Karpas-422 (cell line): ENCODE measurements at regions not wholly inside any gene's neighbourhood (a gene's known extent, or its start where the extent isn't known, plus 50 kb on each side); places are given as distances from the start of the nearest gene placed in this dataset.

Source experiments
- DNase-seq: peaks from one replicate; pipeline ENCODE4 v3.0.0-alpha.2; 2015
- H2AFZ ChIP-seq: fragments of 200-600 bp; sonication (generic); 2 replicates; pipeline ENCODE4 v1.6.1; 2014; ENCODE audit warnings: antibody characterized with exemption, low read length, mixed read lengths
- H3K27ac ChIP-seq: fragments of 200-600 bp; sonication (generic); 2 replicates; pipeline ENCODE4 v1.5.1; 2014; ENCODE audit warnings: mild to moderate bottlenecking, low read length, moderate library complexity
- H3K27me3 ChIP-seq: fragments of 200-600 bp; sonication (generic); 2 replicates; pipeline ENCODE4 v1.6.1; 2014; ENCODE audit warnings: low read length, mixed read lengths
- H3K36me3 ChIP-seq: fragments of 200-600 bp; sonication (generic); 2 replicates; pipeline ENCODE4 v1.6.1; 2014; ENCODE audit warnings: low read length, mixed read lengths; ENCODE audit not compliant: insufficient read depth
- H3K4me1 ChIP-seq: fragments of 200-600 bp; sonication (generic); 2 replicates; pipeline ENCODE4 v1.6.1; 2014; ENCODE audit warnings: mild to moderate bottlenecking, low read length, mixed read lengths
- H3K4me2 ChIP-seq: fragments of 200-600 bp; sonication (generic); 2 replicates; pipeline ENCODE4 v1.6.1; 2014; ENCODE audit warnings: low read length, low read depth, mild to moderate bottlenecking; ENCODE audit not compliant: poor library complexity, severe bottlenecking
- H3K4me3 ChIP-seq: fragments of 200-600 bp; sonication (generic); 2 replicates; pipeline ENCODE4 v1.5.1; 2014; ENCODE audit warnings: mild to moderate bottlenecking, antibody characterized with exemption, low read length, mixed read lengths
- H3K79me2 ChIP-seq: fragments of 200-600 bp; sonication (generic); 2 replicates; pipeline ENCODE4 v1.6.1; 2014; ENCODE audit warnings: mild to moderate bottlenecking, low read length, mixed read lengths
- H3K9ac ChIP-seq: fragments of 200-600 bp; sonication (generic); 2 replicates; pipeline ENCODE4 v1.6.0; 2014; ENCODE audit warnings: low read length
- H3K9me2 ChIP-seq: fragments of 200-600 bp; sonication (generic), shearing (Covaris generic); replicated peaks from 2 replicates; pipeline ENCODE4 v1.6.0; 2014; ENCODE audit warnings: mild to moderate bottlenecking, low read length, moderate library complexity; ENCODE audit not compliant: insufficient read depth
- H3K9me3 ChIP-seq: fragments of 300-700, 200-600 bp; sonication (generic); 2 replicates; pipeline ENCODE4 v1.6.1; 2014; ENCODE audit warnings: low read length, mixed read lengths
- H4K20me1 ChIP-seq: fragments of 200-600 bp; sonication (generic); 2 replicates; pipeline ENCODE4 v1.6.1; 2014; ENCODE audit warnings: mild to moderate bottlenecking, antibody characterized with exemption, low read length, low read depth; ENCODE audit not compliant: insufficient read depth

- Histone ChIP-seq H4K20me1 (no peaks in the 10 kb centered on the region), H2AFZ (no peak overlapping the region), H3K27me3 (no peaks in the 10 kb centered on the region), H3K36me3 (0 out of 2 replicates have a peak, but pooled peaks cover 2% of the 10 kb centered on the region), H3K4me1 (no peaks in the 10 kb centered on the region), H3K4me2 (no peak overlapping the region), H3K79me2 (no peaks in the 10 kb centered on the region), H3K27ac (no peak overlapping the region), H3K9me2 (no peaks in the 10 kb centered on the region), H3K4me3 (no peak overlapping the region), H3K9me3 (peaks cover 5% of the 10 kb centered on the region; the same call in 1 of the 2 replicates), H3K9ac (no peak overlapping the region)
- DNase-seq: no peak
Measured at GRCh38 chr12:59934486-59934885, 338.7 kb downstream of the SLC16A7 start.

GRCh38 chr12:59936534-59936933 is 340.7 kb downstream of the SLC16A7 start:
- H3K27ac ChIP-seq: no peak overlapping the region
- H3K36me3 ChIP-seq: 0 out of 2 replicates have a peak, but pooled peaks cover 2% of the 10 kb centered on the region
- H3K4me3 ChIP-seq: no peak overlapping the region
- no peak overlapping the region for H3K9ac ChIP-seq
- H4K20me1 ChIP-seq: no peaks in the 10 kb centered on the region
- H3K9me2 ChIP-seq: no peaks in the 10 kb centered on the region
- no peaks in the 10 kb centered on the region for H3K79me2 ChIP-seq
- H2AFZ ChIP-seq: no peak overlapping the region
- no peaks in the 10 kb centered on the region for H3K4me1 ChIP-seq
- H3K27me3 ChIP-seq: no peaks in the 10 kb centered on the region
- no peak for DNase-seq
- no peak overlapping the region for H3K4me2 ChIP-seq
- H3K9me3 ChIP-seq: peaks cover 5% of the 10 kb centered on the region; the same call in 1 of the 2 replicates

- Histone ChIP-seq H3K4me3 (no peak overlapping the region), H3K9me2 (no peaks in the 10 kb centered on the region), H3K4me2 (no peak overlapping the region), H4K20me1 (no peaks in the 10 kb centered on the region), H3K4me1 (no peaks in the 10 kb centered on the region), H3K79me2 (no peaks in the 10 kb centered on the region), H3K27ac (no peak overlapping the region), H3K9me3 (peaks cover 5% of the 10 kb centered on the region; the same call in 1 of the 2 replicates), H2AFZ (no peak overlapping the region), H3K36me3 (0 out of 2 replicates have a peak, but pooled peaks cover 2% of the 10 kb centered on the region), H3K27me3 (no peaks in the 10 kb centered on the region), H3K9ac (no peak overlapping the region)
- DNase-seq: no peak
Measured at GRCh38 chr12:59937148-59937547, 341.3 kb downstream of the SLC16A7 start.

GRCh38 chr12:59938190-59938962 is 342.5 kb downstream of the SLC16A7 start:
- H4K20me1 ChIP-seq: no peaks in the 10 kb centered on the region
- no peaks in the 10 kb centered on the region for H3K9me3 ChIP-seq
- no peak overlapping the region for H3K27ac ChIP-seq
- H3K27me3 ChIP-seq: no peaks in the 10 kb centered on the region
- no peak overlapping the region for H3K9ac ChIP-seq
- no peak overlapping the region for H3K4me3 ChIP-seq
- H3K4me2 ChIP-seq: no peak overlapping the region
- H2AFZ ChIP-seq: no peak overlapping the region
- no peaks in the 10 kb centered on the region for H3K79me2 ChIP-seq
- no peaks in the 10 kb centered on the region for H3K4me1 ChIP-seq
- H3K9me2 ChIP-seq: no peaks in the 10 kb centered on the region
- no peaks in the 10 kb centered on the region for H3K36me3 ChIP-seq
- no peak for DNase-seq

GRCh38 chr12:59940631-59941342 is 345.0 kb downstream of the SLC16A7 start:
- H3K4me1 ChIP-seq: no peaks in the 10 kb centered on the region
- H3K27ac ChIP-seq: no peak overlapping the region
- DNase-seq: no peak
- no peak overlapping the region for H2AFZ ChIP-seq
- H3K9me2 ChIP-seq: no peaks in the 10 kb centered on the region
- H4K20me1 ChIP-seq: no peaks in the 10 kb centered on the region
- H3K4me3 ChIP-seq: no peak overlapping the region
- H3K27me3 ChIP-seq: no peaks in the 10 kb centered on the region
- H3K9me3 ChIP-seq: no peaks in the 10 kb centered on the region
- no peaks in the 10 kb centered on the region for H3K36me3 ChIP-seq
- H3K4me2 ChIP-seq: no peak overlapping the region
- H3K9ac ChIP-seq: no peak overlapping the region
- no peaks in the 10 kb centered on the region for H3K79me2 ChIP-seq

GRCh38 chr12:59941461-59941860 is 345.6 kb downstream of the SLC16A7 start:
- H3K4me1 ChIP-seq: no peaks in the 10 kb centered on the region
- no peak for DNase-seq
- H4K20me1 ChIP-seq: no peaks in the 10 kb centered on the region
- H3K27me3 ChIP-seq: no peaks in the 10 kb centered on the region
- no peak overlapping the region for H3K9ac ChIP-seq
- no peak overlapping the region for H3K4me2 ChIP-seq
- no peaks in the 10 kb centered on the region for H3K79me2 ChIP-seq
- H3K9me3 ChIP-seq: no peaks in the 10 kb centered on the region
- no peaks in the 10 kb centered on the region for H3K36me3 ChIP-seq
- H3K27ac ChIP-seq: no peak overlapping the region
- H2AFZ ChIP-seq: no peak overlapping the region
- no peak overlapping the region for H3K4me3 ChIP-seq
- H3K9me2 ChIP-seq: no peaks in the 10 kb centered on the region

GRCh38 chr12:59944177-59944576 is 348.3 kb downstream of the SLC16A7 start:
- Histone ChIP-seq H3K27me3 (no peaks in the 10 kb centered on the region), H3K4me3 (no peak overlapping the region), H3K36me3 (no peaks in the 10 kb centered on the region), H3K9ac (no peak overlapping the region), H2AFZ (no peak overlapping the region), H3K27ac (no peak overlapping the region), H3K9me3 (no peaks in the 10 kb centered on the region), H4K20me1 (no peaks in the 10 kb centered on the region), H3K4me1 (no peaks in the 10 kb centered on the region), H3K4me2 (no peak overlapping the region), H3K9me2 (no peaks in the 10 kb centered on the region), H3K79me2 (no peaks in the 10 kb centered on the region)
- no peak for DNase-seq

- H3K9me2 ChIP-seq: no peaks in the 10 kb centered on the region
Measured at GRCh38 chr12:59946635-59947034, 350.8 kb downstream of the SLC16A7 start.

More at GRCh38 chr12:59946635-59947034, 350.8 kb downstream of the SLC16A7 start:
- no peaks in the 10 kb centered on the region for H3K36me3 ChIP-seq
- no peaks in the 10 kb centered on the region for H3K4me1 ChIP-seq
- no peaks in the 10 kb centered on the region for H3K79me2 ChIP-seq
- no peaks in the 10 kb centered on the region for H4K20me1 ChIP-seq
- no peak overlapping the region for H3K4me2 ChIP-seq
- no peaks in the 10 kb centered on the region for H3K9me3 ChIP-seq
- no peak for DNase-seq
- H3K9ac ChIP-seq: no peak overlapping the region
- no peak overlapping the region for H2AFZ ChIP-seq
- H3K27ac ChIP-seq: no peak overlapping the region
- H3K27me3 ChIP-seq: no peaks in the 10 kb centered on the region
- H3K4me3 ChIP-seq: no peak overlapping the region
